Inferior parietal cortex (tissue), 1 donor: ENCODE measurements at regions not wholly inside any gene's neighbourhood (a gene's known extent, or its start where the extent isn't known, plus 50 kb on each side); places are given as distances from the start of the nearest gene placed in this dataset.
"Not testable (repeated sequence)": the region's sequence is repeated elsewhere in the genome, so short reads cannot be mapped to it uniquely, and the experiment has no call there.

Source experiments
- DNase-seq: peaks from one replicate; pipeline ENCODE4 v3.0.0-alpha.2; 2016; ENCODE audit errors: extremely low spot score

GRCh38 chr2:100703213-100703612 is 116.7 kb upstream of the NPAS2 start:
- peak; percentile 13 for DNase-seq

GRCh38 chr2:100703739-100704138 is 116.2 kb upstream of the NPAS2 start:
- peak; percentile 13 for DNase-seq

GRCh38 chr2:100704156-100704555 is 115.8 kb upstream of the NPAS2 start:
- no peak for DNase-seq

DNA sequence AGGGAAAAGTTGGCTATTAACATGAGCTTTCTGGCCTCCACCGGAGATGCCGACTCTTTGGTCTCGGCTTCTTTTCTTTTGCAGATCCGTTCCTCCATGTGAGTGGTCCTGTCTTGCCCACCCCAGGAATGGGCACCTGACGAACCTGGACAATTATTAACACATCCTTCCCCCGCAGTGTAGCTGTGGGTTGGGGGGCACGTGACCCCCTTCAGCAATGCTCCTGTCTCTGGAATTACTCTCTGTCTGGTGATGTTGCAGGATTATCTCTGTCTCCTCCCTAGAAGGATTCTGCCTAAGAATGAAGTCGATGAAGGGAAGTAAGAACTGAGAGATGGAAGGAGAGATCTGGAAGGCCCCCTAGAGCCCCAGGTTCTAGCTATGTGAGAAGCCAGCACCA is 115.2 kb upstream of the NPAS2 start:
- DNase-seq = no peak

- DNase-seq = peak; percentile 29
These were observed 112.7 kb upstream of the NPAS2 start for GRCh38 chr2:100707016-100707947.

GRCh38 chr2:100708333-100708732 is 111.6 kb upstream of the NPAS2 start:
- DNase-seq = no peak

- no peak for DNase-seq
These were observed 106.8 kb upstream of the NPAS2 start for GRCh38 chr2:100713106-100713505.

DNA sequence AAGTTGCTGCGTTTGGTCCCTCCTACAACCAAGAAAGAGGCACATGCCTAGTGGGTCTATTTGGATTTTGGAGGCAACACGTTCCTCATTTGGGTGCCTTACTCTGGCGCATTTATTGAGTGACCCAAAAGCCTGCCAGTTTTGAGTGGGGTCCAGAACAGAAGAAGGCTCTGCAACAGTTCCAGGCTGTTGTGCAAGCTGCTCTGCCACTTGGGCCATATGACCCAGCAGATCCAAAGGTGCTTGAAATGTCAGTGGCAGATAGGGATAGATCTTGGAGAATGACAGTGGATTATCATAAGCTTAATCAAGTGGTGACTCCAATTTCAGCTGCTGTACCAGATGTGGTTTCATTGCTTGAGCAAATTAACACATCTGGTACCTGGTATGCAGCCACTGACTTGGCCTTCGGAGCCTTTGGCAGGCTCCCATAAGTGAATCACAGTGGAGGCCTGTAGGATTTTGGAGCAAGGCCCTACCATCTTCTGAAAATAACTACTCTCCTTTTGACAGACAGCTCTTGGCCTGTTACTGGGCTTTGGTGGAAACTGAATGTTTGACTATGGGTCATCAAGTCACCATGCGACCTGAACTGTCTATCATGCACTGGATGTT is 105.4 kb upstream of the NPAS2 start:
- not testable (repeated sequence) for DNase-seq

DNA sequence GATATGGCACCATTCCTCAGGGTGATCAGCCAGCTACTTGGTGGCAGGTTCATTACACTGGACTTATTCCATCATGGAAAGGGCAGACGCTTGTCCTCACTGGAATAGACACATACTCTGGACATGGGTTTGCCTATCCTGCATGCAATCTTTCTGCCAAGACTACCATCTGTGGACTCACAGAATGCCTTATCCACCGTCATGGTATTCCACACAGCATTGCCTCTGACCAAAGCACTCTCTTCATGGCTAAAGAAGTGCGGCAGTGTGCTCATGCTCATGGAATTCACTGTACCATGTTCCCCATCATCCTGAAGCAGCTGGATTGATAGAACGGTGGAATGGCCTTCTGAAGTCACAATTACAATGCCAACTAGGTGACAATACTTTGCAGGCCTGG is 104.1 kb upstream of the NPAS2 start:
- DNase-seq = not testable (repeated sequence)

DNA sequence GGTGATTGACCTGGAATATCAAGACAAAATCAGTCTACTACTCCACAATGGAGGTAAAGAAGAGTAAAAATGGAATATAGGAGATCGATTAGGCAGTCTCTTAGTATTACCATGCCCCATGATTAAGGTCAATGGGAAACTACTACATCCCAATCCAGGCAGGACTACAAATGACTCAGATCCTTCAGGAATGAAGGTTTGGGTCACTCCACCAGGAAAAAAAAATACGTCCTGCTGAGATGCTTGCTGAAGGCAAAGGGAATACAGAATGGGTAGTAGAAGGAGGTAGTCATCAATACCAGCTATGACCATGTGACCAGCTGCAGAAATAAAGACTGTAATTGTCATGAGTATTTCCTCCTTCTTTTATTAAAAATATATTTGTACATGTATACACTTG is 103.4 kb upstream of the NPAS2 start:
- DNase-seq = no peak

GRCh38 chr2:100718065-100718629 is 101.8 kb upstream of the NPAS2 start:
- DNase-seq = no peak

DNA sequence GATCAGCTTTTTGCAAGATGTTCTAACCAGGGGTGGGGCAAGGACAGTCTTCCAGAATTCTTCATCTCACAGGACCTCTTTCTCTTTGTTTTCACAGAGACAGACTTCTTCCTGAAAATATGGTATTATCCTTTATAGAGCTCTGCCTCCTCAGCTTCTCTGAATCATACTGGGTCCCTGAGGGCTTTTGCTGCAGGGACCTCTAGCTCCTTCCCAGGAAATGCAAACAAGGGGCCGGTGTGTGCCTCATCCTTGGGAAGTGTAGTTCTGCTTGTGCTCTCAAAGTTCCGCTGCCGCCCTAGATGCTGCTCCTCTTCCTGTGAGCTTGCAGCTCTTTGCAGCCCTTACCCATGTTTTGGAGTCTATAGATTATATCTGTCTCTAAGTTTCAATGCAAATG is 99.5 kb upstream of the NPAS2 start:
- no peak for DNase-seq

DNA sequence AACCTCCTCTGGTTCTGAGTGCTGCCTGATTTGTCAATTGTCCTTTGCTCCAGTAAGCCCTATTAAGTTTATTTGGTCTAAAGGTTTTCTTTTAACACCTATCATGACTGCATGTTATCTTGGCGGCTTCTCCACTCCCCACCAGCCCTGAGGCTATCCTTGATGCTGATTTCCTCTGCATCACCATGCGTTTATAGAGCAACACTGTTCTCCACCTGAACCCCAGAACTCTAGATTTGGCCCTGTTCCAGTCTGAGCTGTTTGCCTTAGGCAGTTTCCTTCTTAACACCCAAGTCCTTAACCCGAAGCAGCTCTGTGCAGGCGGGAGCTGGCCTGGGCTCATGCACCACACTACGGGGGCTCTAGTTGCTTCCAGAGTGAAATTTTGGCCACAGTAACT is 98.2 kb upstream of the NPAS2 start:
- no peak for DNase-seq

DNA sequence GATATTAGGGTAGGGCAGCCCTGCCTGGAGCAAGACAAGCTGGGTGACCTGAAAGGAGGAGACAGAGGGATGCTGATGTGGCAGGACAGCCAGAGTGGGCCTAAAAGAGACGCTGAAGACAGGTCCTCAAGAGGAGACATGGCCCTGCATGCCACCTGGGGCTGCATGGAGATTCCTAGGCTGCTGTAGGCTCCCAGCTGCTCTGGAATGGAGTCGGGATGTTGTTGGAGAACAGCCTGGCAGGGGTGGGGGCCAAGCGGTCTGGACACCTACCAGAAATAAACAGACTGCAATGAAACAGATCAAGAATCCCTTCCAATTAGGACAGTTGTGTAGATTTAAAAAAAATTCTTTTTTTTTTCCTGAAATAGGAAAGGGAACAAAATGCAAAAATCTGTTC is 97.8 kb upstream of the NPAS2 start:
- DNase-seq = peak; percentile 14

- no peak for DNase-seq
These were observed 93.1 kb upstream of the NPAS2 start for GRCh38 chr2:100726866-100727265.

DNA sequence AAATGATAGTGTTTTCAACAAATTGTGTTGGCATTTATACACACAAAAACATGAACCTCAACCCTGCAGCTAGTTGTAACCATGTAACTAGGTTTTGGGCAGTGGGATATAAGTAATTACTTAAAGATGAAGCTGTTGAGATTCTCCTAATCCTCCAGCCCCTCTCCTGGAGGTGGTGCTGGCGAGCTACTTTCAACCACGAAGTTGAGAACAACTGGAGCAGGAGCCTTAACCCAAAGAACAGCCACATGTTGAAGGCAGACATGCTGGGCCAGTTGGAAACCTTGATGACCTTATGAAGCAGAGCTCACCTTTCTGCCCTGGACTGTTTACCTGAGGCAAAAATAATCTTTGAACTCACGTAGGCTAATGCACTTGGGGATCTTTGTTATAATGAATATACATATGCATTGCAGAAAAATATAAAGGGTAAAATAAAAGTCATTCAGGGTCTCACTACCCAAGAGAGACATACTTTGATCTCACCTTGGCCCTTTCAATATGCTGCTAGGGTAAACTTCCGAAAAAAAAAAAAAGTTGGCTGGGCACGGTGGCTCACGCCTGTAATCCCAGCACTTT is 89.6 kb upstream of the NPAS2 start:
- DNase-seq = no peak

DNA sequence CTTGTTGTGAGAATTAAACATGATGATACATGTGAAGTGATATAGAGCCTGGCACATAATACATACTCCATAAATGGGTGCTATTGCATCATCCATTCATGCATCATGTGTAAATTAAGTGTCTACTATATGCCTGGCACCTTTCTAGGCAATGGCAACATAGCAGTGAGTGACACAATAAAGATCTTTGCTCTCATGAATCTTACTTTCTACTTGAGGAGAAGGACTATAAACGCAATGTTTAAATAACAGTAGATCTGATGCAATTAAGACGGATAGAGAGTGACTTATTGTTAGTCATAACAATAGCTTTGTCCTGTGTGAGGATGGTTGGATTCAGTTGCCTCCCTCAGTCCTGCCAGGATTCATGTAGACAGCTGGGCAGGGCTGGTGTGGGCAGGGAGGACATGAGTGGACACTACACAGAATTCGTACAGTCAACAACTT is 88.4 kb upstream of the NPAS2 start:
- no peak for DNase-seq

- no peak for DNase-seq
These were observed 86.3 kb upstream of the NPAS2 start for GRCh38 chr2:100733391-100734187.

DNA sequence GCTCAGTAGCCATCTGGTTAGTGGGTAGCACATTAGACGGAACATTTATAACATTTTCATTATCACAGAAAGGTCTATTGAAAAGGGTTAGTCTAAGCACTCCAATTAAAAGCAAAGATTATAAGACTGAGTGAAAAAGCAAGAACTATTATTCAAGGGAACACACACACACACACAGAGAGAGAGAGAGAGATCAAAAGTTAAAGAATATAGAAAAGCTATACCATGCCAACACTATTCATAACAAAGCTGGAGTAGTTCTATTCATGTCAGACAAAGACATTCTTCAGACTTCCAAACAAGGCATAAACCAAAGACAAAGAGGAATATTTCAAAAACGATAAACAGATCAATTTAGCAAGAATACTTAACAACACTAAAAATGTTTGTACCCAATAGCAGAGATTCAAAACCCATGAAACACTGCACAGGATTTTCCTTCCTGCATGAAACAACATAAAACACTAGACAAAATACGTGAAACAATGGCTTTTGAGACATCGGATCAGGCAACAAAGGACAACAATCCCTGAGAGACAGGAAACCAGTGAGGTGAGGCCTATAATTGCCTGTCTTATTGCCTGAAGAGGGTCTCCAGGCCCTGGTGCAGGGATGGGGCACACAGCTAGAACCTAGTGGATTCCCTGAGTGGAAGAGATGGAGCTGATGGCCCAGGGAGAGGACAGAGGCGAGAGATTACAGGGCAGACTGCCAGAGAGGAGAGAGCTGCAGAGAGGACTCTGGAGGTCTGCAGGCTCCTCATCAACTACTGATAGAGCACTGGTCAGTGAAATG is 83.6 kb upstream of the NPAS2 start:
- no peak for DNase-seq

- no peak for DNase-seq
These were observed 80.1 kb upstream of the NPAS2 start for GRCh38 chr2:100739735-100740432.
